HG03108 (cell line): ENCODE measurements at regions not wholly inside any gene's neighbourhood (a gene's known extent, or its start where the extent isn't known, plus 50 kb on each side); places are given as distances from the start of the nearest gene placed in this dataset.
A peak's percentile ranks its signal among the peaks of the same experiment; 100 is the strongest.
"Not testable (repeated sequence)": the region's sequence is repeated elsewhere in the genome, so short reads cannot be mapped to it uniquely, and the experiment has no call there.

Source experiments
- ATAC-seq: cut with Tn5 transposase; IDR thresholded peaks from one replicate; pipeline ENCODE4 v1.9.1; 2021; ENCODE audit warnings: moderate library complexity; ENCODE audit not compliant: unreplicated experiment

DNA sequence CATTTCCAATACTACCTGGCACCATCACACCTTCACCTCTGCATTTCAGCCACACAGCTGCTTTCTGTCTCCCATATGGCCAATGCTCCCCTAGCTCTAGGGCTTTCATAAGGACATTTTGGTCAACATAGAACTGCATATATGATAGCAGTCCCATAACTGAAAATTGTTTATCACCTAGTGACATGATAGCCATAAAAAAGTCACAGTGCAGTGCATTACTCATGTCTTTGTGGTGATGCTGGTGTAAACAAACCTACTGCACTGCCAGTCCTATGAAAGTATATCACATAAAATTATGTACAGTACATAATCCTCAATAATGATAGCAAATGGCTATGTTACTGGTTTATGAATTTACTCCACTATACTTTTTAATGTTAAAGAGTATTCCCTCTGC lies 221.0 kb downstream of the NAF1 start:
- no peak for ATAC-seq

DNA sequence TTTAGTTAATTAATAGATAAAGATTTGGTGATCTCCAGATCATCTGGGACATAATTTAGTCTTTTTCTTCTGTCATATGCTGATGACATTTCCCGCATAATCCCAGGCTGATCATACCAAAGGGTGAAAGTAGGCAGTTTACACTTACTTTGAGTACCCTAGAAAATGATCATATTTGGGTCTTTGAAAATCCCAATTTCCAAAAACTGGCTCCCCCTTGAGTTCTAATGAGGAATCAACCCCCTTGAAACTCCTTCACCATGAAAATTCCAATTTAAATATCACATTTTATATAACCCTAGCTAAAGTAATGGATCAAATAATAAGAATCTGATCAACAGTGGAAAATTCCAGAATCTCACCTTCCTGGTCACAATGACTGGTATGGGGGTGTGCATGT lies 223.4 kb downstream of the NAF1 start:
- ATAC-seq: no peak

DNA sequence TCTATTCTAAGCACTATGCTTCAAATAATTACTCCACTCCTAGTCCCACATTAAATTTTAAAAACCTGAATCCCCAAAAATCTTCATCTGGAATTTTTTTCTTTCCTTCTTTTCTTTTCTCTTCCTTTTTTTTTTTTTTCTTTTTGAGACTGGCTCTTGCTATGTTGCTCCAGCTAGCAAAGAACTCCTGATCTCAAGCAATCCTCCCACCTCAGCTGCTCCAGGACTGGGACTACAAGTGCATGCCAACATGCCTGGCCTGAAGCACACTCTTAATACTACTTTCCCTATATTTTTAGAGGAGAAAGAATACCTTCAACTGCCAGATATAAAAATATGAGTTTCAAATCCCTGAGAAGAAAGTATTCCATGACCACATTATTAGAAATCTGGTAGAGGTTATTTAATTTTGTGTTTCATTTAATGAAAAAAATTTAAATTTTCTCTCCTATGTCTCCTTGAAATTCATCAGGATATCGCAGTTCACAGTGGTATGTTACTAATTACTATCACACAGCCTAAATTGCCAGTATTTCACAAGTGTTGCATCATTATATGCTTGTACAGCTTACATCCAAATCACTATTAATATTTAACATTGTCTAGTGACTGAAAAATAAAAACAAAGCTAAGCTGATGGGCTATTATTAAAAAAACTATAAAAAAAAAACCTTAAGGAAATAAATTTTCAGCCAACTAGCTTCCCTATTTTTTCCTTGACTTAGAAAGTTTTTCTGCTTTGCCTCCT lies 227.8 kb downstream of the NAF1 start:
- no peak for ATAC-seq

DNA sequence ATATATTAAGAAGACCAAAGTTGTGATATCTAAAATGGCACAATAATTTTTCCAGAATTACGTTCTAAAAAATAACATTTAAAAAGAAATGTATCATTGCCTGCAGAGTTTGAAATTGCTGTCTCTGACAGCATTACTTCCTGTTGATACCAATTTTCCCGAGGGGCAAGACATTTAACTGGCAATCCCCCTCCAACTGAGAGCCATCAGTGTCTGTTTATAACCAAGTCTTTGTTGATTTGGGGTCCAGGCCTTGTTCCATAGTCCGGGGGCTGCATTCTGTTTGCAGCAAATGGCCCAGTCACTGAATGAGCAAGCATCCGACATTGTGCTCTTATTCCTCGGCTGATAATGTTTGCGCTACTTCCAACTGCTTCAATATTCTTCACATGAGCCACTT lies 231.5 kb downstream of the NAF1 start:
- no peak for ATAC-seq

DNA sequence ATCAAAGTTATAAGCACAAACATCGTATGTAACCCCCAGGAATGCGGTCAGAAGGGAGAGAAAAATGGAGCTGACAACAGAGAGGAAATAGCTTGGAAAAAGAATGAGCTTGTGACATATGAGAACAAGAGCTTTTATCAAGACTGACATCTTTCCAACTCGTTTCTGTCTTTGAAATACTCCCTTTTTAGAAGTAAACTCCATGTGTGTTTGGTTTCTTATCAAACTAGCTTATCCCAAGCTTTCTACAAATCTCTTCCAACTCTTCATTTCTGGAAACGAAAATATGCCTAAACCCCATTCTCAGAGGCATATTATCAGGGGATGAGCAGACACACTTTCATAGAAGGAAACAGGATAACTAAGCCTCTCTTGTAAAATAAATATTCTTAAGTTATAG lies 235.4 kb downstream of the NAF1 start:
- ATAC-seq: no peak

DNA sequence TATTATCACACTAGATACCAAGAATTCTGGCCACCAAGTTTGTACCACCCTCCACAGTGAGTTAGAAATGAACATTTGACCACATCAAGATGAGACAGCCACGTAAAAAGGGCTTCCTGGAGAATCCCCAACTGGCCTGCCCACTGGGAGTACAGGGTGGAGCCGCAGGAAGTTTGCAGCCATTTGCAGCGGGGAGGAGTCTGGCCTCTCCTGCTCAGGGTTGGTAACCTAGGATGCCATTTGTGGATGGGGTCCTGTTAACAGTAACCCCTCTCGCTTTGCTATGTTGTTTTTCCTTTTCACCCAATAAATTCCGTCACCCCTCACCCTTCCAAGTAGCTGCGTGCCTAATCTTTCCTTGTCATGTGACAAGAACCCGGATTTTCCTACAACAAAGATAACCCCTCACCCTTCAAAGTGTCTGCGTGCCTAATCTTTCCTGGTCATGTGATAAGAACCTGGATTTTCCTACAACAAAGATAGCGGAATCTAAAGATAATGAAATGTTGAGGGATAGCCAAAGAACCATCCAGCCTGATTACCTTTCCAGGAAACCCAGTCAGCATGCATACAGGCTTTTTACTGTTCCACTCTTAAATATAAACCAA lies 245.4 kb downstream of the NAF1 start:
- no peak for ATAC-seq

DNA sequence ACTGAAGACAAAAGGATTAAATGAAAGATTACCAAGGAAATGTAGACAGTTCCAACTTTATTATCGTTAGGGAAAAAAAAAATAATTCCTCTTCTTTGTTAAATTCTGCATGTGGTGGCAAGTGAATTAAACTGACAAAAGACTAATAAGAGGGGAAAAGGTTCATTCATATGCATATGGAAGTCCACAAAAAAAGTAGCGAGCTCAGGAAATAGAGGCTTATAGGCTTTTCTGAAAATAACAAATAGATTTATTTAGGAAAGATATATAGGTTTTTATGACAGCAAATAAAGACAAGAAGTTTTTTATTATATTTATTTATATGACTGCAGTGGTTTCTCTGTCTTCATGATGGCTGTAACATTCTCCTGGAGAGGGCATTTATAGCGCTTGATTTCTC lies 246.0 kb downstream of the NAF1 start:
- ATAC-seq: no peak

DNA sequence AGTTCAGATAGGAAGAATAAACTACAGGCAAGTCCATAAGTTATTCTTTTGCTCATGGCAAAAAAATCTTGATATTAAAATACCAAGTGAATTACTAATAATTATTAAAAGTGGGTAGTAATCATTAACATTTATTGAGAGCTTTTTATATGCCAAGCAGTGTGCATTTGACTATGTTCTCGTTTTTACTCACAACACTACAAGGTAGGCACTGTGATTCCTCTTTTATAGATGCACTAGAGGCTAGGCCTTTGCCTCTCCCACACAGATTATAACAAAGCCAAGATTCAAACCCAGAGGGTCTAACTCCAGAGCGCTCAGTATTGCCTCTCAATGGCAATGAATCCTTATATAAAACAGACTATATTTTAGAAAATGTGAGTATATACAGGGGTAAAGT lies 254.2 kb downstream of the NAF1 start:
- no peak for ATAC-seq

DNA sequence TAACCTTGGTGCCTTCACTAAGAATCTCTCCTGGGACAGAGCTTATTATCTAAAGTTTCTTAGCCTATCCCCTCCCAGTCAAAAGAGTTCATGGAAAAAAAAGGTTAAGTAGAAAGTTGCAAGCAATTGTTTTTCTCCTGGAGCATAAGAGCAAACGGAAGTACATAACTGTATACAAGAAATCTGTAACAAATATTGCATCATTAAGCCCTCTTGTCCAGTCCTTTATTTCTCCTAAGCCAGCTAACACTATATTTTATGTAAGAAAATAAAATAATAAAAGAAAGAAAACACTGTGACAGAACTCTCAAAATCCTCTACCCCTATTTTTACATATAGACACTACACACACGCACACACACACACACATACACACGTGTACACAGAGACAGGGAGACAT lies 255.3 kb downstream of the NAF1 start:
- ATAC-seq: no peak

DNA sequence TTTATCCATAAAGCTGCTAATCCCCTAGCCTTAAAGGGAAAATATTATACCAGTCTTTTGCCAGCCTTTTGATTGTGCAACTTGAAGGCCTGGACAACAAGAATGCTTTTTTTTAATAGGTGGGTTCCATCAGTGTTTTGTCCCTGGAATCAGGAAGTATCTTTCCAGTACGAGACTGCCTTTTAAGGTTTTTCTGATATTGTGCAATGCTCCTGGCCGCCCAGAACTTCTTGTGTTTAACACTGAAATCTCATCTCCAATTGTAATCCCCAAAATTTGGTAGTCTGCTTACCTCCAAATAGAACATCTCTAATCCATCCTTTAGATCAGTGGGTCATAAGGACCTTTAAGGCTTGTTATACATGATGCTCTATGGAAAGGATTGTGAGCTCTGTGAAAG lies 256.7 kb downstream of the NAF1 start:
- ATAC-seq: no peak

DNA sequence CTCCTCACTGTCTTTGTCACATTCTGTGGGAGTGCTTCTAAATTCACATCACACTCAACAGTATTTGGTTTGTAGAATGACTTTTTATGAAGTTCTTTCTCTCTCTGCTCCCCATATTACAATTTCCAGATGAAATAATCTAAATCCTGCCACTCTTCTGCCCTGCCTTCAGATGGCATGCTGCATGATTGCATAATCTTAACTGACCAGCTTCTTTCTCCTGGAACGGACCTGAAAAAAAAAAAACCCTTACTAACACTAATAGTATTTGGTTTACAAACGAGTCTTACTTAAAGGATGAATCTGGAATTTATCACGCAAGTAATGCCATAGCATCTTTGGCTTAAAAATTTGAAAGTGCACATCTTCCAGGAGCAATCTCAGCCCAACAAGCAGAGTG lies 272.3 kb downstream of the NAF1 start:
- no peak for ATAC-seq

DNA sequence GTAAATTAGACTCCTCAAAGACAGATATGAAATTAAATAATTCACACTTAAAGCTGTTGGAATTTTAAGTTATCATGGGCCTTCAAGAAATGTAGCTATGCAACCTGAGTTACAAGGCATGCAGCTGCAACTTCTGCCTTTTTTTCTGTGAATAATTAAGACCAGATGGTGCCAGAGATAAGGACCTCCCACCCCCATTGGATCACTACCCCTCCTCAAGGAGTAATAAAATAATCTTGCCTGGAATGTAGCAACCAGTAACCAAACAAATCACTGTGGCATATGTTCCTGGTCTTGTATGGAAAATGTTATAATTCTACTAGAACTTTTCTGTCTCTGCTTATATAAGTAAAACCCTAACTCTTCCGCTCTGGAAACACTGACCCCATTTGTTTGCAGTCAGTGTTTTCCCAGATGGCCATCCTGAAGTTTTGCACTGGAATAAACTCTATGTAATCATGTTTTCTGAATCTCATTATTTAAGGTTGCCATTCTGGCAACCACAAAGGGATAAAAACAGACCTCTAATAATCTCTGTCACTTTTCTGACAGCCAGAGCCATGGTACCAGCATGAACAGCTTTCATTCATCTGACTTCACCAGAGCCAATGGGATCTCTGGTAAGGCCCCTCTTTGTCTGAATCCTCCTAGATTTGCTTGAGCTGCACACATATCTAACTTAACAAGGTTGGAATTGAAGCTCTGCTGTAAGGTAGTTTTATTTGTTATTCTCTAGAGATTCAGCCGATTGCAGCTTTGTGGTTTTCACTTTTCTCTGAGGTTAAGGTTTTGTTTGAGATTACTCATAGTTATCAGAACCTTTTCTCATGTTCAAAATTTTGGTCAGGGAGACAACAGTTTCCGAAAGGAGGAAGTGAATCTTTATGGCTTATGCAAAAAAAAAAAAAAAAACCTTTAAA lies 274.6 kb downstream of the NAF1 start:
- ATAC-seq: peak; percentile 98

DNA sequence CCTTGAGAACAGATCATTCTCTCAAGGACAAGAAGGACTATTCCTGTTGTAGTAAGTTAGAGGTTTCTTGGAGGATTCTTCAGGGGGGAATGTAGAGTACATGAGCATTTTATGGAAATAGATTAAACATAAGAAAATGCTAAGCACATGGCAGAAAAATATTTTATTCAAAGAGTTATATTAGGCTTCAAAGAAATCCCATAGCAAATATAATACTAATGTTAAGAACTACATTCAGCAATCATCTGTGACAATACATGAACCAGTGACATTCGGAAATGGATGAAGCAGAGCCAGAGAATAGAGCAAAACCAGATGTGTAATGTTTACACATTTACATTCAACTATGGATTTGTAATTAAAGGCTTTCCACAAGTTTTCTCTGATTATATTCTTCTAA lies 288.6 kb downstream of the NAF1 start:
- no peak for ATAC-seq

DNA sequence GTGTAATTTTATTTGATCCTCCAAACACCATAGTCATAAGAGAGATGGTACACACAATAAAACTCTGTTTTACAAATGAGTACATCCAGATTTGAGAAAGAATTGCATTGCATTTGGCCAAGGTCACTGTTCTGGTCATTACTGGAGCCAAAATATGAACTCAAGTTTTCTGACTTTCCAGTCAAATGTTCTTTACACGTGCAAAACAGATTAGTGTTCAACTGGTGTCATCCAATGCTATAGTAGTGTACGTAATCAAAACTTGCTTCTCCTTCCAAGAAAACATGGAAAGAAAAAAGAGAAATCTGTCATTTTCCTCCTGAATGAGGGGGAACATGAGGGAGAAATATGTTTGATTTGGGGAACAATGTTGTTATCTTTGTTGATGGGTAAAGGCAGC lies 291.9 kb downstream of the NAF1 start:
- ATAC-seq: no peak

DNA sequence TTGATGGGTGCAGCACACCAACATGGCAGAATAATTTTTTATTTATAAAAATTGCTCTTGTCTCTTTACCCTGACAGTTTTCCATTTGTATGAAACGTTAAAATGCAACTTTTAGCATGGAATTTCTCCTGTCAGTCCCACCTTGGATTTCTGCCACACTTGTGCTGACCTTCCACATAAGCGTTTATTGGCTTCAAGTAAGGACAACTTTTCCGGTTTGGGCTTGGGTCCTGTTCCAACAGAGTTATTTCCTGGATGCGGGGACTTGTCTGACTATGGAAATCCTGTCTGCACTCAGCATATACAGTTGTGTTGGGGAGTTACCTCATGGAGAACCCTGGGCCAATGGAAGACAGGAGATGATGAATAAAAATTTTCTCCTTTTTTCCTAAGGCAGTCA lies 294.7 kb downstream of the NAF1 start:
- no peak for ATAC-seq

DNA sequence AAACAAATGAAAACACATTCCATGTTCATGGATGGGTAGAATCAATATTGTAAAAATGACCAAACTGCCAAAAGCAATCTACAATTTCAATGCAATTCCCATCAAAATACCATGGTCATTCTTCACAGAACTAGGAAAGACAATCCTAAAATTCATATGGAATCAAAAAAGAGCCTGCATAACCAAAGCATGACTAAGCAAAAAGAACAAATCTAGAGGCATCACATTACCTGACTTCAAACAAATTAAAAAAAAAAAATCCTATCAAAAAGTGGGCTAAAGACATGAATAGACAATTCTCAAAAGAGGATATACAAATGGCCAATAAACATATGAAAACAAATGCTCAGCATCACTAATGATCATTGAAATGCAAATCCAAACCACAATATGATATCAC lies 297.5 kb downstream of the NAF1 start:
- ATAC-seq: no peak

DNA sequence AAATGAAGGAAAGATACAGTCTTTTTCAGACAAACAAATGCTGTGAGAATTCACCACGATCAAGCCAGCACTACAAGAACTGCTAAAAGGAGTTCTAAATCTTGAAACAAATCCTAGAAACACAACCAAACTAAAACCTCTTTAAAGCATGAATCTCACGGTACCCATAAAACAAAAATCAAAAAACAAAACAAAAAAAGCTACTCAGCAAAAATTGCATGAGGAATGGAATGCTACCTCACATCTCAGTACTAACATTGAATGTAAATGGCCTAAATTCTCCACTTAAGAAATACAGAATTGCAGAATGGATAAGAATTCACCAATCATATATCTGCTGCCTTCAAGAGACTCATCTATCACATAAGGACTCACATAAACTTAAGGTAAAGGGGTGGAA lies 300.1 kb downstream of the NAF1 start:
- no peak for ATAC-seq

DNA sequence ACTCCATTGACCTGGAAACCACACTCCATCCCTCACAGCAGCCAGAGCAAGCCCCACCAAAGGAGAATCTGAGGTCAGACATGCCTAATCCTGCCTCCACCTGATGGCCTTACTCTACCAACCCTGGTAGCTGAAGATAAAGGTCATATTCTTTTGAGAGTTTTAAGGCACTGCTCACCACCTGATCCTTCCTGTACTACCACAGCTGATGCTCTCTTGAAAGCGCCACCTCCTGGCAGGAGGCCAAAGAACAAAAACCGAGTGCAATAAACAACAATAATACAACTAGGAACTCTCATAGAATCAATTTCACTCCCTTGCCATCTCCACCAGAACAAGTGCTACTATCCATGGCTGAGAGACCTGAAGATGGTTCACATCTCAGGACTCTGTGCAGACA lies 301.6 kb downstream of the NAF1 start:
- no peak for ATAC-seq

DNA sequence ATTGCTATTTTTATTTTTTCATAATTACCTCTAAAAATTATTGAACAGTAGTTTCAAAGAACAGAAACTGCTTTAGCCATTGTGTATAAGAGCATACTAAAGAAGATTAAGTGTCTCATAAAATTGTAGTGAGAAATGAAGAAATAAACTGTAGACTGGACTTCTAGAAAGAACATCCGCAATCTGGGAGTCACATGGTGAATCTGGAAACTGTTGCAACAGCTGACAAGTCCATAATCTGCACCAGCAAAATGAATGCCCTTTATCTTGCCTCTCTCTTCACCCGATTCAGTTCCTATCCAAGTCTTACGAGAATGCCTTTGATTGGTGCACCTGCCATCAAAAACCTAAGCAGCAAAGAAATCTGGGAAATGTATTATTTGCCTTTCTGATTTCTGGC lies 312.9 kb downstream of the NAF1 start:
- ATAC-seq: no peak

DNA sequence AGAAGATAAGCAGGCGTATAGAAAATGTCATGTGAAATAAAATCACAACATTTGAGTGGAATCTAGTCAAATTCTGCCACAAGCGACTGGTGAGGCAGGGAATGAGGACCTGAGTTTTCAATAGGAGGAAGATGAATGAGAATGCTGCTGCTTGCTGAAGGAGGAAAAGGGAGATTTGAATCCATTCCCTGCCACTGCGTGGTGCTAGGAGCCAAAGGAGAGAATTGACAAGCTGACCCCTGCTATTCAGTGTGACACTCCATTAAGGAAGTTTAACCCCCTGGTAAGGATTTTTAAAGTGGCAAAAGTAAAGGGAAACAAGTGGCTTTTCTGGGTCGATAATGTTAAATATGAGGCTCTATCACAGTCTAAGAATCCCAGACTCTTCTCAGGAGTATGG lies 314.0 kb downstream of the NAF1 start:
- ATAC-seq: no peak

DNA sequence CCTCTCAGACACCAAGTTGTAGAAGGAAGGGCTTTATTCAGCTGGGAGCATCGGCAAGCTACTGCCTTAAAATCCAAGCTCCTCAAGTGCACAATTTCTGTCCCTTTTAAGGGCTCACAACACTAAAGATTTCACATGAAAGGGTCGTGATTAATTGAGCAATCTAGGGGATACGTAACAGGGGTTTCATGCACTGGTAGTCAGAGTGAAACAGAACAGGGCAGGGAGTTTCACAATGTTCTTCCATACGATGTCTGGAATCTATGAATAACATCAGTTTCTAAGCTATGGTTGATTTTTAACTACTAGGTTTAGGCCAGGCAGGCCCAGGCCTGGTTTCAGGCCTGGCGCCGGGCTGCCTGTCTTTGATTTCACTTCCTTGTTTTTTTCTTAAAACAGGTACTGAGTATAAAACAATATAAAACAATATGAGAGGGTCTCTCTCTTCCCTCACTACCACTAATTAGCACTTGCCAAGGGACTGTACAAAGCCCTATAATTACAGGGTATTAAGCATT lies 315.4 kb downstream of the NAF1 start:
- not testable (repeated sequence) for ATAC-seq

DNA sequence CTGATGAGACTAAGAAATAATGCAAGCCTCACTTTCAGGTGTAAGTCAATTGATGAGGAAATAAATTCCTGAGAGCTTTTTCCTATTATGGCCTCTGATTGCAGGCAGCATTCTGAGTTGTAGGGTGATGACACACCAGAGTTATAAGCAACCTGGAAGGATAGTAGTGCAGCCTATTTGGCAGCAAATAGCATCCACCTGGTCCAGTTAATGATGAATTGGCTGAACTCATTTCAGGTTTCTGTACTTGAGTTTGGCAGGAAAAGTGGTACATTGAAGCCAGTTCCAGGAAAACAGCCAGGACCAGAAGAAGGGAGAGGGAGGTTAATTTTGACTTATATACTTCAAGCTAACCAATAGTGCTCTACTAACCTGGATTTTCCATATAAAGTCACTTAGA lies 316.8 kb downstream of the NAF1 start:
- ATAC-seq: no peak
